Panc1 (cell line): ENCODE measurements at regions not wholly inside any gene's neighbourhood (a gene's known extent, or its start where the extent isn't known, plus 50 kb on each side); places are given as distances from the start of the nearest gene placed in this dataset.

Experiments used
- ATAC-seq: fragments of 200-7000 bp; cut with Tn5 transposase; 2 replicates; pipeline ENCODE4 v1.9.1; 2020; ENCODE audit warnings: mild to moderate bottlenecking, moderate library complexity
- BruUV-seq: library from RNA; stranded (reverse); fragments of 400-500 nt; replicated peaks from 2 replicates; lab custom pipeline; 2021; lab: Mats Ljungman, UMichigan
- CTCF ChIA-PET: fragments of 300-600 bp; sonication (Branson Sonifier 250); formaldehyde crosslinking; loops from one replicate; lab custom pipeline; 2022; ENCODE audit warnings: antibody characterized with exemption; lab: Charles Lee
- POLR2A ChIA-PET: fragments of 300-600 bp; sonication (Branson Sonifier 250); formaldehyde crosslinking; loops from one replicate; lab custom pipeline; 2022; ENCODE audit warnings: antibody characterized with exemption; lab: Charles Lee
- DNase-seq: peaks from one replicate; pipeline ENCODE4 v3.0.0-alpha.2; 2010; ENCODE audit warnings: low read depth, low spot score
- H3K27ac ChIP-seq: 2 replicates; pipeline ENCODE4 v1.5.1; 2011; ENCODE audit warnings: mild to moderate bottlenecking, low read length, inconsistent platforms
- H3K27me3 ChIP-seq: fragments of 200-500 bp; sonication (Bioruptor generic); 2 replicates; pipeline ENCODE4 v1.6.0; 2014; ENCODE audit warnings: low read length, inconsistent platforms; ENCODE audit not compliant: control insufficient read depth, insufficient read depth
- H3K36me3 ChIP-seq: fragments of 200-500 bp; sonication (Bioruptor generic); 2 replicates; pipeline ENCODE4 v1.5.1; 2014; ENCODE audit warnings: inconsistent platforms, mild to moderate bottlenecking, low read length, moderate library complexity; ENCODE audit not compliant: control insufficient read depth, insufficient read depth
- H3K4me1 ChIP-seq: 2 replicates; pipeline ENCODE4 v1.5.1; 2011; ENCODE audit warnings: inconsistent platforms, mild to moderate bottlenecking, low read length, moderate library complexity; ENCODE audit not compliant: control insufficient read depth, insufficient read depth
- H3K4me3 ChIP-seq, 2 experiments: 2 replicates each; pipeline ENCODE4 v1.5.1; 2011 to 2012; ENCODE audit warnings: low read depth in 2 of 2, low read length in 2 of 2, mild to moderate bottlenecking in 2 of 2, inconsistent platforms in 1 of 2, moderate library complexity in 1 of 2
- H3K9me3 ChIP-seq: fragments of 200-500 bp; sonication (Bioruptor generic); 2 replicates; pipeline ENCODE4 v1.5.1; 2014; ENCODE audit warnings: low read depth, mild to moderate bottlenecking, inconsistent platforms, low read length, moderate library complexity; ENCODE audit not compliant: control insufficient read depth, insufficient read depth
- POLR2AphosphoS5 ChIP-seq: IDR thresholded peaks from 2 replicates; pipeline ENCODE4 v1.6.1; 2012; ENCODE audit warnings: mild to moderate bottlenecking, low read depth, low read length, moderate library complexity
- SIN3A ChIP-seq: IDR thresholded peaks from 2 replicates; pipeline ENCODE4 v1.6.1; 2012; ENCODE audit warnings: low read depth, mild to moderate bottlenecking, low read length, moderate library complexity, borderline replicate concordance; ENCODE audit not compliant: insufficient read depth
- TCF7L2 ChIP-seq: IDR thresholded peaks from 2 replicates; pipeline ENCODE4 v1.6.1; 2011; ENCODE audit warnings: mild to moderate bottlenecking, low read depth, low read length, inconsistent platforms
- in situ Hi-C: cut with HindIII; loops from 2 replicates; pipeline ENCODE4 v1.10.0; 2016; ENCODE audit warnings: low sequenced_read_pairs, low pct_unique_long_range_greater_than_20kb
- intact Hi-C: fragments of 100-400 bp; cut with micrococcal nuclease; formaldehyde crosslinking; loops from one replicate; pipeline ENCODE4 v1.10.0; 2022; ENCODE audit not compliant: unreplicated experiment
- TF ChIP-seq, protein P1 (sequence below), 2 experiments: IDR thresholded peaks; 2 replicates each; pipeline ENCODE4 v1.6.1; 2011 to 2012; ENCODE audit warnings: low read depth in 2 of 2, control low read depth in 1 of 2, low read length in 1 of 2, mild to moderate bottlenecking in 1 of 2, moderate library complexity in 1 of 2; ENCODE audit not compliant: insufficient read depth in 1 of 2
- TF ChIP-seq, protein P2 (sequence below): fragments of 450-650 bp; IDR thresholded peaks from 2 replicates; pipeline ENCODE4 v1.5.1; 2017; ENCODE audit warnings: mild to moderate bottlenecking

DNA sequence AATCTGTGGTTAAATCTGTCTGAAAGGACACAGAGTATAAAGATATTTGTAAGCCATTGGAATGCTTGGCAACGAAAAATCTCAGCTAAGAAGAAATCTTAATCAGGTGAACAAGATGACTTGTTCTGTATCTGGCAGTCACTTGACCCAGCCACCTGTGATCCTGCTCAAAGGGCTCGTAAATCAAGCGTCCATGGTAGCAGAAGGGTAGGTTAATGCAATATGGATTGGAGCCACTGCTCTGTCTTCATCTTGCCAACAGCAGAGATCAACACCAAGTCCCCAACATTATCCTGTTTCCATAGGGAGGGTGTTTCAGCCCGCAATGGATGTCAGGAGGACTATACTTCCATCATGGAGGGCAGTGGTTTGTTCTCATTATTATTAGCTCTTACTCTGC lies 378.4 kb downstream of the CDH7 start:
- DNase-seq (no peak), ATAC-seq (no peak)
- Histone ChIP-seq H3K9me3 (no peaks in the 10 kb centered on the region), H3K27ac (no peak overlapping the region), H3K36me3 (no peaks in the 10 kb centered on the region), H3K4me3 (no peak overlapping the region), H3K4me1 (no peaks in the 10 kb centered on the region), H3K27me3 (no peaks in the 10 kb centered on the region)
- in situ Hi-C loops = no loop called here
- POLR2A ChIA-PET = no interaction called here
- no TSS peak for BruUV-seq
- intact Hi-C loops = no loop called here
- CTCF ChIA-PET = no interaction called here
- TF ChIP-seq, protein P1, sequence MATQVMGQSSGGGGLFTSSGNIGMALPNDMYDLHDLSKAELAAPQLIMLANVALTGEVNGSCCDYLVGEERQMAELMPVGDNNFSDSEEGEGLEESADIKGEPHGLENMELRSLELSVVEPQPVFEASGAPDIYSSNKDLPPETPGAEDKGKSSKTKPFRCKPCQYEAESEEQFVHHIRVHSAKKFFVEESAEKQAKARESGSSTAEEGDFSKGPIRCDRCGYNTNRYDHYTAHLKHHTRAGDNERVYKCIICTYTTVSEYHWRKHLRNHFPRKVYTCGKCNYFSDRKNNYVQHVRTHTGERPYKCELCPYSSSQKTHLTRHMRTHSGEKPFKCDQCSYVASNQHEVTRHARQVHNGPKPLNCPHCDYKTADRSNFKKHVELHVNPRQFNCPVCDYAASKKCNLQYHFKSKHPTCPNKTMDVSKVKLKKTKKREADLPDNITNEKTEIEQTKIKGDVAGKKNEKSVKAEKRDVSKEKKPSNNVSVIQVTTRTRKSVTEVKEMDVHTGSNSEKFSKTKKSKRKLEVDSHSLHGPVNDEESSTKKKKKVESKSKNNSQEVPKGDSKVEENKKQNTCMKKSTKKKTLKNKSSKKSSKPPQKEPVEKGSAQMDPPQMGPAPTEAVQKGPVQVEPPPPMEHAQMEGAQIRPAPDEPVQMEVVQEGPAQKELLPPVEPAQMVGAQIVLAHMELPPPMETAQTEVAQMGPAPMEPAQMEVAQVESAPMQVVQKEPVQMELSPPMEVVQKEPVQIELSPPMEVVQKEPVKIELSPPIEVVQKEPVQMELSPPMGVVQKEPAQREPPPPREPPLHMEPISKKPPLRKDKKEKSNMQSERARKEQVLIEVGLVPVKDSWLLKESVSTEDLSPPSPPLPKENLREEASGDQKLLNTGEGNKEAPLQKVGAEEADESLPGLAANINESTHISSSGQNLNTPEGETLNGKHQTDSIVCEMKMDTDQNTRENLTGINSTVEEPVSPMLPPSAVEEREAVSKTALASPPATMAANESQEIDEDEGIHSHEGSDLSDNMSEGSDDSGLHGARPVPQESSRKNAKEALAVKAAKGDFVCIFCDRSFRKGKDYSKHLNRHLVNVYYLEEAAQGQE (IDR thresholded peaks at IDR 0.05; ENCODE audit: insufficient read depth in 1 of 2, low read depth in 2 of 2, low read length in 1 of 2) = no peak
- TF ChIP-seq, protein P2, sequence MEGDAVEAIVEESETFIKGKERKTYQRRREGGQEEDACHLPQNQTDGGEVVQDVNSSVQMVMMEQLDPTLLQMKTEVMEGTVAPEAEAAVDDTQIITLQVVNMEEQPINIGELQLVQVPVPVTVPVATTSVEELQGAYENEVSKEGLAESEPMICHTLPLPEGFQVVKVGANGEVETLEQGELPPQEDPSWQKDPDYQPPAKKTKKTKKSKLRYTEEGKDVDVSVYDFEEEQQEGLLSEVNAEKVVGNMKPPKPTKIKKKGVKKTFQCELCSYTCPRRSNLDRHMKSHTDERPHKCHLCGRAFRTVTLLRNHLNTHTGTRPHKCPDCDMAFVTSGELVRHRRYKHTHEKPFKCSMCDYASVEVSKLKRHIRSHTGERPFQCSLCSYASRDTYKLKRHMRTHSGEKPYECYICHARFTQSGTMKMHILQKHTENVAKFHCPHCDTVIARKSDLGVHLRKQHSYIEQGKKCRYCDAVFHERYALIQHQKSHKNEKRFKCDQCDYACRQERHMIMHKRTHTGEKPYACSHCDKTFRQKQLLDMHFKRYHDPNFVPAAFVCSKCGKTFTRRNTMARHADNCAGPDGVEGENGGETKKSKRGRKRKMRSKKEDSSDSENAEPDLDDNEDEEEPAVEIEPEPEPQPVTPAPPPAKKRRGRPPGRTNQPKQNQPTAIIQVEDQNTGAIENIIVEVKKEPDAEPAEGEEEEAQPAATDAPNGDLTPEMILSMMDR = no peak
- TF ChIP-seq SIN3A = no peak

DNA sequence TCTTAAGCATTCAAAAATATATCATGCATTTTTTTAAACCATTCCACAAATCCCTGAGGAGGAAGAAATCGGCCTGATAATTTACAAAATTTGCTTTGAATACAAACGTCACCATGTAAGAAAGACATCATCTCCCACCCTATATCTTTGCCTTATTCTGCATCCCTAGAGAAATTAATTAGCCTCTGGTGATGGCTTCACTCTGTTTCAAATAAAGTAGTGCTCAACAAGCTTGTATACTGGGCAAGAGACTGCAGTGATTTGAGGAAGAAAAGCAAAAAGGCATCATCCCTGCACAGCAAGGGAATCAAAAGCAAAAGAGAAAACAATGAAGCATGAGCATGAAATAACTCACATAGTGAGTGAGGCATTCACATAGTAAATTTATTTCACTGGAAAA lies 375.5 kb downstream of the CDH7 start:
- intact Hi-C loops (no loop called here), in situ Hi-C loops (no loop called here)
- TF ChIP-seq SIN3A (no peak), TCF7L2 (no peak), POLR2AphosphoS5 (no peak)
- TF ChIP-seq, protein P2 = no peak
- TF ChIP-seq, protein P1 (IDR thresholded peaks at IDR 0.05; ENCODE audit: insufficient read depth in 1 of 2, low read depth in 2 of 2, low read length in 1 of 2) = no peak
- POLR2A ChIA-PET = no interaction called here
- no peaks in the 10 kb centered on the region for H3K27me3 ChIP-seq
- CTCF ChIA-PET = no interaction called here
- H3K36me3 ChIP-seq = no peaks in the 10 kb centered on the region
- H3K4me3 ChIP-seq = no peak overlapping the region
- no peaks in the 10 kb centered on the region for H3K9me3 ChIP-seq
- no peaks in the 10 kb centered on the region for H3K4me1 ChIP-seq
- ATAC-seq = no peak
- no peak overlapping the region for H3K27ac ChIP-seq
- no peak for DNase-seq
- BruUV-seq = no TSS peak
